GM12878 (cell line): ENCODE measurements at regions not wholly inside any gene's neighbourhood (a gene's known extent, or its start where the extent isn't known, plus 50 kb on each side); places are given as distances from the start of the nearest gene placed in this dataset.

ENCODE experiments used
- ATAC-seq: fragments of 200-7000 bp; cut with Tn5 transposase; 3 replicates; pipeline ENCODE4 v1.9.1; 2020; ENCODE audit warnings: mild to moderate bottlenecking, moderate library complexity
- BruUV-seq: library from RNA; stranded (reverse); fragments of 400-500 nt; replicated peaks from 2 replicates; lab custom pipeline; 2021; lab: Mats Ljungman, UMichigan
- CTCF ChIA-PET: fragments of 300-600 bp; sonication (Branson Sonifier 250); formaldehyde crosslinking; extraction: SDS; loops from one replicate; lab custom pipeline; 2021; ENCODE audit warnings: inconsistent platforms; lab: Yijun Ruan, JAX
- POLR2A ChIA-PET: fragments of 350-600 bp; formaldehyde crosslinking; extraction: SDS; loops from one replicate; lab custom pipeline; 2021; ENCODE audit warnings: inconsistent platforms; lab: Charles Lee
- RAD21 ChIA-PET: fragments of 300-600 bp; sonication (Branson Sonifier 250); formaldehyde crosslinking; loops from one replicate; lab custom pipeline; 2023; ENCODE audit warnings: antibody characterized with exemption; ENCODE audit not compliant: unreplicated experiment; lab: Charles Lee
- SMC1A ChIA-PET: fragments of 300-600 bp; sonication (Branson Sonifier 250); formaldehyde crosslinking; loops from one replicate; lab custom pipeline; 2023; ENCODE audit not compliant: unreplicated experiment, uncharacterized antibody; lab: Charles Lee
- DNase-seq: peaks from one replicate; pipeline ENCODE4 v3.0.0-alpha.2; 2011; ENCODE audit warnings: low read depth, low spot score
- FAIRE-seq: peaks from 3 replicates; lab custom pipeline; 2011; peaks lifted over from hg19 to GRCh38; lab: Jason Lieb, UNC
- H2AFZ ChIP-seq: 2 replicates; pipeline ENCODE4 v1.6.0; 2011; ENCODE audit warnings: low read depth, low read length, control low read depth; ENCODE audit not compliant: control insufficient read depth
- H3K27ac ChIP-seq: 2 replicates; pipeline ENCODE4 v1.5.1; 2011; ENCODE audit warnings: control low read depth; ENCODE audit not compliant: control insufficient read depth, insufficient read depth
- H3K27me3 ChIP-seq, 2 experiments: replicated peaks in 1 of 2; 2 replicates each; pipeline versions ENCODE4 v1.6.0 to v1.6.1; 2011; ENCODE audit warnings: low read length in 1 of 2; ENCODE audit not compliant: control insufficient read depth in 2 of 2, insufficient read depth in 2 of 2
- H3K36me3 ChIP-seq, 2 experiments: 2 replicates each; pipeline ENCODE4 v1.5.1; 2011; ENCODE audit warnings: low read length in 1 of 2; ENCODE audit not compliant: control insufficient read depth in 2 of 2, insufficient read depth in 2 of 2
- H3K4me1 ChIP-seq: 2 replicates; pipeline ENCODE4 v1.6.1; 2011; ENCODE audit warnings: mild to moderate bottlenecking, low read length, moderate library complexity, mixed read lengths; ENCODE audit not compliant: control insufficient read depth, insufficient read depth
- H3K4me2 ChIP-seq: 2 replicates; pipeline ENCODE4 v1.6.0; 2011; ENCODE audit warnings: control low read depth; ENCODE audit not compliant: control insufficient read depth, insufficient read depth
- H3K4me3 ChIP-seq: fragments of 200-600 bp; sonication (generic); 2 replicates; pipeline ENCODE4 v1.5.1; 2016
- H3K79me2 ChIP-seq: 2 replicates; pipeline ENCODE4 v1.6.0; 2011; ENCODE audit warnings: low read length; ENCODE audit not compliant: control insufficient read depth, insufficient read depth
- H3K9ac ChIP-seq: 2 replicates; pipeline ENCODE4 v1.8.0; 2011; ENCODE audit warnings: low read length, control low read depth, mixed read lengths; ENCODE audit not compliant: control insufficient read depth, insufficient read depth
- H3K9me3 ChIP-seq: replicated peaks from 3 replicates; pipeline ENCODE4 v1.5.1; 2011; ENCODE audit warnings: mild to moderate bottlenecking, low read length; ENCODE audit not compliant: control insufficient read depth, insufficient read depth
- H4K20me1 ChIP-seq: 2 replicates; pipeline ENCODE4 v1.6.0; 2011; ENCODE audit not compliant: control insufficient read depth, insufficient read depth
- ASH2L ChIP-seq: fragments of 300-600, 200-600 bp; sonication (generic); IDR thresholded peaks from 2 replicates; pipeline ENCODE4 v1.6.1; 2017; ENCODE audit warnings: low read depth, mild to moderate bottlenecking, borderline replicate concordance
- BCL11A ChIP-seq: IDR thresholded peaks from 2 replicates; pipeline ENCODE4 v1.6.1; 2011; ENCODE audit warnings: low read depth, low read length
- CBFB ChIP-seq: IDR thresholded peaks from 2 replicates; pipeline ENCODE4 v1.6.1; 2016; ENCODE audit warnings: antibody characterized with exemption, low read depth
- CBX5 ChIP-seq: sonication (generic); IDR thresholded peaks from 2 replicates; pipeline ENCODE4 v1.6.1; 2016; ENCODE audit warnings: low read depth, moderate library complexity, mild to moderate bottlenecking, inconsistent platforms
- HDAC2 ChIP-seq: fragments of 200-600 bp; sonication (generic); IDR thresholded peaks from 2 replicates; pipeline ENCODE4 v1.6.1; 2017
- MEF2A ChIP-seq: IDR thresholded peaks from 2 replicates; pipeline ENCODE4 v1.6.1; 2011; ENCODE audit warnings: low read depth, mild to moderate bottlenecking, low read length, moderate library complexity; ENCODE audit not compliant: insufficient read depth
- NR2C2 ChIP-seq: IDR thresholded peaks from 2 replicates; pipeline ENCODE4 v1.6.1; 2011; ENCODE audit warnings: borderline replicate concordance, low read depth; ENCODE audit not compliant: control insufficient read depth, insufficient read length
- PKNOX1 ChIP-seq: fragments of 450-650 bp; IDR thresholded peaks from 2 replicates; pipeline ENCODE4 v1.6.1; 2016; ENCODE audit warnings: mild to moderate bottlenecking
- ZBTB11 ChIP-seq: fragments of 450-650 bp; formaldehyde crosslinking; IDR thresholded peaks from 2 replicates; pipeline ENCODE4 v1.5.0; 2022; ENCODE audit warnings: mild to moderate bottlenecking, missing genetic modification characterization
- ZBTB33 ChIP-seq: fragments of 450-650 bp; IDR thresholded peaks from 2 replicates; pipeline ENCODE4 v1.6.1; 2017; ENCODE audit warnings: mild to moderate bottlenecking
- ZNF384 ChIP-seq: IDR thresholded peaks from 2 replicates; pipeline ENCODE4 v1.6.1; 2012; ENCODE audit warnings: low read depth, mild to moderate bottlenecking, low read length, improper control_type of control experiment, borderline replicate concordance
- WGBS: methylation state at CpG from one replicate; pipeline ENCODE4 v1.1.6; 2016; ENCODE audit warnings: low lambda C conversion rate; ENCODE audit not compliant: insufficient replicate concordance, insufficient coverage; ENCODE audit errors: missing lambda C conversion rate; 5-methylcytosine and 5-hydroxymethylcytosine counted together
- in situ Hi-C: fragments of 300-500 bp; cut with MboI; formaldehyde crosslinking; loops from 9 replicates; pipeline ENCODE4 v1.14.3; 2018; ENCODE audit warnings: mixed read lengths
- intact Hi-C: fragments of 100-400 bp; cut with micrococcal nuclease; formaldehyde crosslinking; loops from one replicate; pipeline ENCODE4 v1.14.2; 2022; ENCODE audit not compliant: unreplicated experiment
- TF ChIP-seq, protein P1 (sequence below): fragments of 450-650 bp; IDR thresholded peaks from 2 replicates; pipeline ENCODE4 v1.6.1; 2017; ENCODE audit warnings: low read depth, mild to moderate bottlenecking, moderate library complexity

DNA sequence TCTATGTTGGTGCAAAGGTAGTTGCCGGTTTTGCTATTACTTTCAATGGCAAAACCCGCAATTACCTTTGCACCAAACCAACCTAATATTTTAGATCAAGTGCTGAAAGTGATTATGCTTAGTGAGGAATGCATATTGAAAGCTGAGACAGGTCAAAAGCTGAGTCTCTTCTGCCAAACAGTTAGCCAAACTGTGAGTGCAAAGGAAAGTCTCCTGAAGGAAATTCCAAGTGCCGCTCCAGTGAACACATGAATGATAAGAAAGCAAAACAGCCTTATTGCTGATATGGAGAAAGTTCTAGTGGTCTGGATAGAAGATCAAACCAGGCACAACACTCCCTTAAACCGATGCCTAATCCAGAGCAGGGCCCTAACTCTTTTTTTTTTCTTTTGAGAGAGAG, 83.1 kb upstream of the ERRFI1 start:
- Histone ChIP-seq H3K4me1 (peaks cover 5% of the 10 kb centered on the region), H3K4me2 (no peak overlapping the region), H3K27me3 (no peaks in the 10 kb centered on the region), H2AFZ (no peak overlapping the region), H3K4me3 (no peak overlapping the region), H3K9ac (no peak overlapping the region), H3K79me2 (no peaks in the 10 kb centered on the region), H4K20me1 (no peaks in the 10 kb centered on the region), H3K27ac (no peak overlapping the region), H3K36me3 (no peaks in the 10 kb centered on the region), H3K9me3 (peaks cover 2% of the 10 kb centered on the region; the same call in 1 of the 3 replicates)
- intact Hi-C loops (no loop called here), in situ Hi-C loops (no loop called here)
- FAIRE-seq = no peak
- ChIA-PET CTCF (interaction anchor here (1.6 kb wide), 1 partner anchor 29 kb away, joined by 4 read pairs; no protein-coding TSS in a partner anchor), SMC1A (interaction anchor here (1.2 kb wide), 1 partner anchor 46 kb away, joined by 4 read pairs; no protein-coding TSS in a partner anchor), RAD21 (no interaction called here), POLR2A (no interaction called here)
- ATAC-seq = no peak
- DNase-seq = no peak
- WGBS = 60% methylated on average over 4 of the region's 4 CpGs
- BruUV-seq = no TSS peak
- TF ChIP-seq ASH2L (no peak), ZBTB11 (CRISPR knock-in tag) (no peak), NR2C2 (no peak), ZNF384 (no peak), CBX5 (no peak), ZBTB33 (no peak), MEF2A (no peak), BCL11A (no peak), CBFB (no peak), PKNOX1 (no peak), HDAC2 (no peak)
- TF ChIP-seq, protein P1, sequence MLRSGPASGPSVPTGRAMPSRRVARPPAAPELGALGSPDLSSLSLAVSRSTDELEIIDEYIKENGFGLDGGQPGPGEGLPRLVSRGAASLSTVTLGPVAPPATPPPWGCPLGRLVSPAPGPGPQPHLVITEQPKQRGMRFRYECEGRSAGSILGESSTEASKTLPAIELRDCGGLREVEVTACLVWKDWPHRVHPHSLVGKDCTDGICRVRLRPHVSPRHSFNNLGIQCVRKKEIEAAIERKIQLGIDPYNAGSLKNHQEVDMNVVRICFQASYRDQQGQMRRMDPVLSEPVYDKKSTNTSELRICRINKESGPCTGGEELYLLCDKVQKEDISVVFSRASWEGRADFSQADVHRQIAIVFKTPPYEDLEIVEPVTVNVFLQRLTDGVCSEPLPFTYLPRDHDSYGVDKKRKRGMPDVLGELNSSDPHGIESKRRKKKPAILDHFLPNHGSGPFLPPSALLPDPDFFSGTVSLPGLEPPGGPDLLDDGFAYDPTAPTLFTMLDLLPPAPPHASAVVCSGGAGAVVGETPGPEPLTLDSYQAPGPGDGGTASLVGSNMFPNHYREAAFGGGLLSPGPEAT = no peak
